ENCODE measurements at regions not wholly inside any gene's neighbourhood (a gene's known extent, or its start where the extent isn't known, plus 50 kb on each side); places are given as distances from the start of the nearest gene placed in this dataset.

DNA sequence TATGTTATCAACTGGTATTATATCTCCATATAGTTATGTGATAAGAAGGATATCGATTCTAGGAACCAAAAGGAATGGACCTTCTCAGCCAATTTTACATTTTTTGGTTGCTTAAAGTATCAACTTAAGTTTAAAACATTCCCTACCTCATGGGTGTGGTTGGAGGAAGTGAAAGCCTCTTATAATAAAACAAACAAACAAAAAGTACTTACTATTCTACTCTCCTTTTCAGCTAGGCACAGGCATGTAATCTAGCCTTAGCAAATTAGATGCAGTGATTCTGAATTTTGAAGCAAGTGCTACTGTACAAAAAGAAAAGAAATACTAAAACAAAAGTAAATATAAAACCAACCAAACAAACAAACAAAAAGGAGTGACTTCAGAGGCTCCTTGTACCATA, 485.4 kb downstream of the C4orf33 start:
- H3K4me3 ChIP-seq = no peak overlapping the region
- WGBS, 2 donors (ENCODE audit: low coverage in 1 of 2) = 60 to 72% methylated on average over 1 of the region's 1 CpG
- H3K9me3 ChIP-seq = no peaks in the 10 kb centered on the region
- H3K27me3 ChIP-seq = no peaks in the 10 kb centered on the region
- no peaks in the 10 kb centered on the region for H3K4me1 ChIP-seq
- H3K36me3 ChIP-seq = no peaks in the 10 kb centered on the region
- ATAC-seq = no peak
- TF ChIP-seq POLR2AphosphoS5 (IDR thresholded peaks at IDR 0.05) (no peak), POLR2A (IDR thresholded peaks at IDR 0.05) (no peak), EP300 (IDR thresholded peaks at IDR 0.05) (no peak)
- TF ChIP-seq, protein P1, sequence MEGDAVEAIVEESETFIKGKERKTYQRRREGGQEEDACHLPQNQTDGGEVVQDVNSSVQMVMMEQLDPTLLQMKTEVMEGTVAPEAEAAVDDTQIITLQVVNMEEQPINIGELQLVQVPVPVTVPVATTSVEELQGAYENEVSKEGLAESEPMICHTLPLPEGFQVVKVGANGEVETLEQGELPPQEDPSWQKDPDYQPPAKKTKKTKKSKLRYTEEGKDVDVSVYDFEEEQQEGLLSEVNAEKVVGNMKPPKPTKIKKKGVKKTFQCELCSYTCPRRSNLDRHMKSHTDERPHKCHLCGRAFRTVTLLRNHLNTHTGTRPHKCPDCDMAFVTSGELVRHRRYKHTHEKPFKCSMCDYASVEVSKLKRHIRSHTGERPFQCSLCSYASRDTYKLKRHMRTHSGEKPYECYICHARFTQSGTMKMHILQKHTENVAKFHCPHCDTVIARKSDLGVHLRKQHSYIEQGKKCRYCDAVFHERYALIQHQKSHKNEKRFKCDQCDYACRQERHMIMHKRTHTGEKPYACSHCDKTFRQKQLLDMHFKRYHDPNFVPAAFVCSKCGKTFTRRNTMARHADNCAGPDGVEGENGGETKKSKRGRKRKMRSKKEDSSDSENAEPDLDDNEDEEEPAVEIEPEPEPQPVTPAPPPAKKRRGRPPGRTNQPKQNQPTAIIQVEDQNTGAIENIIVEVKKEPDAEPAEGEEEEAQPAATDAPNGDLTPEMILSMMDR (IDR thresholded peaks at IDR 0.05) = no peak
- H3K27ac ChIP-seq = no peak overlapping the region

DNA sequence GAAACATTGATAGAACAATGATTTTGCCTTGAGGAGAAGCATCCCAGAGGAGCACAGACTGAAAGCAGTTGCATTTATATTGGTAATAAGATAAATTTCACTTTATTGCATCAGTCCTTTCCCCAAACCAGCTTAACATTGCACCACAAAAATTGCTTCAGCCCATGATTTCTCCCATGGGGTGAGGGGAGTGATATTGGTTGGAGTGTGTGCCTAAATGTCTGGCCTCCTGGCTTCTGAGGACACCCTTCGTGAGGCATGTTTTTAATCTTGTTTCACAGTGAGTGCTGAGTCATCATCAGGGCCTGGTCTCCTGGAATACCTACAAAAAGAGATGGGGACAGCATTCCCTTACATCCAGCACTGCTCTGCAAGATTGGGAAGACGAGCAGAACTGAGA, 487.9 kb downstream of the C4orf33 start:
- Histone ChIP-seq H3K27me3 (no peaks in the 10 kb centered on the region), H3K27ac (no peak overlapping the region), H3K36me3 (no peaks in the 10 kb centered on the region), H3K9me3 (no peaks in the 10 kb centered on the region), H3K4me3 (no peak overlapping the region), H3K4me1 (no peaks in the 10 kb centered on the region)
- peak; percentile 63 for ATAC-seq
- 53 to 60% methylated on average over 1 to 2 of the region's 2 CpGs for WGBS, 2 donors (ENCODE audit: low coverage in 1 of 2)
- TF ChIP-seq, protein P1 (IDR thresholded peaks at IDR 0.05) = no peak
- no peak for TF ChIP-seq EP300 (IDR thresholded peaks at IDR 0.05)
- TF ChIP-seq POLR2AphosphoS5 (IDR thresholded peaks at IDR 0.05) = no peak
- no peak for TF ChIP-seq POLR2A (IDR thresholded peaks at IDR 0.05)

DNA sequence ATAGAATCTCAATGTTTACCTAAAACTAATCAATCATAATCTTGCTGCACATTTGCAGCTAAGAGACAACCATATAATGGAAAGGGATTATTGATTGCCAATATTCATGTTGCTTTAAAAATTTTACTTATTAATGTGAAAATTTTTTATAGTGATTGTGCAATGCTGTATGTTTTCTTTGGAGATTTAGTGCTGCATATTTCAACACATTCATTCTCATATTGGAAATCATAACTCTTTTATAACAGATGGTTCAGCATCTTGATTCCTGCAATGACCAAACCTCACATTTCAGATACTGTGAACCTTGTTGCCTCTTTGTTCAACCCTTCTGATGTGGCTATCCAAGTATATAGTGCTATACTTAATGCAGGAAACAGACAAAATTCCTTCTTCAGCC, 502.6 kb downstream of the C4orf33 start:
- TF ChIP-seq POLR2AphosphoS5 (IDR thresholded peaks at IDR 0.05) = no peak
- TF ChIP-seq, protein P1 (IDR thresholded peaks at IDR 0.05) = no peak
- no peak for TF ChIP-seq EP300 (IDR thresholded peaks at IDR 0.05)
- TF ChIP-seq POLR2A (IDR thresholded peaks at IDR 0.05) = no peak
- H3K4me1 ChIP-seq = no peaks in the 10 kb centered on the region
- H3K9me3 ChIP-seq = peaks cover 0 to 13% (median 0%) of the 10 kb centered on the region in 3 donors
- H3K36me3 ChIP-seq = no peaks in the 10 kb centered on the region
- no peak overlapping the region for H3K4me3 ChIP-seq
- no peak overlapping the region for H3K27ac ChIP-seq
- ATAC-seq = no peak
- no peaks in the 10 kb centered on the region for H3K27me3 ChIP-seq

DNA sequence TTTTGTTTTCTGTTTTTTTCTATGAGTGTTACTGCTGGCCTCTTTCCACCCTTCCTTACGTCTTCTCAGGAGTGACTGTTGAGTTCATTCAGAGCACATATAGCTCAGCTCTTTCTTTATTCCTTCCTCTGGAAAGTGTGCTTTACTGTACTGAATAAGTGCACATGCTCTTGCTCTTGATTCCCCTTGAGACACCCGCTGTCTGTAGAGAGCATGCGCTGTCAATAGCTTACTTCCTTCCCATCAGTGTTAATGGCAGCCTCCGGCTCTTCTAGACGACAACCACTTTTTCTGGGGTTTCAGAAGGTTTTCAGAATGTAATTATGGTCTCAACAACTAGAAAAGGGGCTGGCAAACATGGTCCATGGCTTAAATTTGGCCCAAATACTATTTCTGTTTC, 504.9 kb downstream of the C4orf33 start:
- WGBS, 2 donors (ENCODE audit: low coverage in 1 of 2) = 80 to 97% methylated on average over 3 to 4 of the region's 5 CpGs
- no peak for ATAC-seq

DNA sequence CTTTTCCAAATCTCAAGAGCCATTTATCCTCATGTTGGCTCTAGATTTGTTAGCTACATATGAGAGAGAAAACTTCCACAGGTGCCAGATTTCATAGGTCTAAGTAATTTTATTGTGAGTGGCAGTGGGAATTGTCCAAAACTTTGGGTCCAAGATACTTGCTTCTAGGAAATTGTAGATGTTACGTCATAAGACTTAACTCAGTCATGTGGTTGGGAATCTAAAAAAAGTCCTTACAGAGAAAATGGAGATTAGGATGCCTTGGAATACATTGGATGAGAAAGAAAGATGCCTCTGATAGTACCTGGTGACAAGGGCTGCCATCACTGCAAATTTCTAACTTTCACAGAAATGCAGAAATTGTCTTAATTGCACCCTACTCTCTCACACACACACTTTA, 506.5 kb downstream of the C4orf33 start:
- Histone ChIP-seq H3K4me3 (no peak overlapping the region), H3K9me3 (no peaks in the 10 kb centered on the region), H3K27ac (no peak overlapping the region), H3K4me1 (no peaks in the 10 kb centered on the region), H3K27me3 (no peaks in the 10 kb centered on the region), H3K36me3 (no peaks in the 10 kb centered on the region)
- no peak for TF ChIP-seq EP300 (IDR thresholded peaks at IDR 0.05)
- TF ChIP-seq, protein P1 (IDR thresholded peaks at IDR 0.05) = no peak
- TF ChIP-seq POLR2A (IDR thresholded peaks at IDR 0.05) = no peak
- no peak for TF ChIP-seq POLR2AphosphoS5 (IDR thresholded peaks at IDR 0.05)
- no peak for ATAC-seq
- 100% methylated on average over 1 of the region's 1 CpG for WGBS, 2 donors (ENCODE audit: low coverage in 1 of 2)

More for the DNA sequence above, 504.9 kb downstream of the C4orf33 start:
- no peak overlapping the region for H3K4me3 ChIP-seq
- H3K9me3 ChIP-seq = no peaks in the 10 kb centered on the region
- H3K4me1 ChIP-seq = no peaks in the 10 kb centered on the region
- H3K36me3 ChIP-seq = no peaks in the 10 kb centered on the region
- no peak for TF ChIP-seq POLR2A (IDR thresholded peaks at IDR 0.05)
- no peak for TF ChIP-seq EP300 (IDR thresholded peaks at IDR 0.05)
- no peak for TF ChIP-seq POLR2AphosphoS5 (IDR thresholded peaks at IDR 0.05)
- H3K27ac ChIP-seq = no peak overlapping the region
- H3K27me3 ChIP-seq = no peaks in the 10 kb centered on the region

All from gastroesophageal sphincter (tissue), 4 donors.